SKM-1 (cell line): ENCODE measurements at regions not wholly inside any gene's neighbourhood (a gene's known extent, or its start where the extent isn't known, plus 50 kb on each side); places are given as distances from the start of the nearest gene placed in this dataset.
A peak's percentile ranks its signal among the peaks of the same experiment; 100 is the strongest.
"Not testable (repeated sequence)": the region's sequence is repeated elsewhere in the genome, so short reads cannot be mapped to it uniquely, and the experiment has no call there.

Experiments
- DNase-seq: peaks from one replicate; lab custom pipeline; 2025; ENCODE audit not compliant: unreplicated experiment; lab: John Stamatoyannopoulos, UW

- DNase-seq: no peak
Measured at GRCh38 chr22:33221568-33221967, 163.4 kb upstream of the SYN3 start.

DNA sequence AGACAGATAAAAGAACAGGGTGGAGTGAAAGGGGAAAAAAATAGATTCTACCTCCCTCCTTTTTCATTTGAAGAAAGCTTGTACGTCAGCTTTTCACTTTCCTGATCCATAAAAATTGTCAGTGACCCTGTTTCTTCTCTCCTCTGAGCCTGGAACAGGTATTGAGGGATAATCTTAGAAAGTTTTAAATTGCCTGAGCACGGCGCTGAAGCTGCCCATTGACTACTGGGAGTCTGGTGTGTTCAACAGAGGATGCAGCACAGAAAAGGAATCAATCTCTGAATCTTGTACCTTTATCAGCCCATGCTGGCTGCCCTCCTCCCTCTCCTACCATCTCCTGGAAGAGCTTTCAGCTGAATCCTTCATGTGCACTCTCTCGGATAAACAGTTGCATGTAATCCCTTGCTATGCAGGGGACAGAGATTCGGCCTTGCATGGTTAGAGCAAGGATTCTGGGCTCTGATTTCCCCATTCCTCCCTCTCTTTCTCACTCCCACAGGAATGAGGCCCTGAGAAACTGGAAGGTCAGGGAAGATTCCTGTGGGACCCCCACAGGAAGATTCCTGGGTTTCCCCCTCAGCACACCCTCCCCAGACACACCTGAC is 162.4 kb upstream of the SYN3 start:
- no peak for DNase-seq

DNA sequence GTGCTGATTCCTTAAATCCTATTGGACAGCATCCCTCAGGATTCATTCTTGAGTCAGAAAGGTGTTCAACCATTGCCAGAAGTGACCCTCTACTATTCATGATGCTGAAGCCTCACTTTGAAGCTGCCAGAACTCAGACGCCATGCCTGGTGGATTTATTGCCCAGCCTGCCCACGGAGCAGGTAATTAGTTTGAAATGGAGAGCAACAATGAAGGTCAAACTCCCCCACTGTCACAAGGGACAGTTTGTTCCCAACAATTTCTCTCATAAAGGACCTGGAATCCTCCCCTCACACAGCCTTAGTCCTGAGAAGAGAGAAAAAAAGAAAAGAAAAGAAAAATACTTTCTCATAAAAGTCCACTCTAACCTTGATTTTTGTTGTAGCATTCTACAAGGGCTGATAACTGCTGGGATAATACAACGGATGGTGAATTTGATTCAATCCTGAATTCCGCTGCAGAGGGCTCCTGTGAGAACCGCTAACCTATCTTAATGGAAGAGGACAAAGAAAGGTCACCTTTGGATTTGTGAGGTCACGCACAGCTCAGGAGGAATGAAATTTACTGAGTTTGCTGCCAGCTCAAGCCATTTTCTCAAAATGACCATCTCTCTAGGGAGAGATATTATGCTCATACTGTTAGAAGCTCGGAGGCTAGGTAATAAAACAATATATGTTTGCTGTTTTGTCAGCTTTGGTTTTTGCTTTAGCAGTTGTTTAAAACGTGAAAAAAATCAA is 161.6 kb upstream of the SYN3 start:
- DNase-seq: no peak

DNA sequence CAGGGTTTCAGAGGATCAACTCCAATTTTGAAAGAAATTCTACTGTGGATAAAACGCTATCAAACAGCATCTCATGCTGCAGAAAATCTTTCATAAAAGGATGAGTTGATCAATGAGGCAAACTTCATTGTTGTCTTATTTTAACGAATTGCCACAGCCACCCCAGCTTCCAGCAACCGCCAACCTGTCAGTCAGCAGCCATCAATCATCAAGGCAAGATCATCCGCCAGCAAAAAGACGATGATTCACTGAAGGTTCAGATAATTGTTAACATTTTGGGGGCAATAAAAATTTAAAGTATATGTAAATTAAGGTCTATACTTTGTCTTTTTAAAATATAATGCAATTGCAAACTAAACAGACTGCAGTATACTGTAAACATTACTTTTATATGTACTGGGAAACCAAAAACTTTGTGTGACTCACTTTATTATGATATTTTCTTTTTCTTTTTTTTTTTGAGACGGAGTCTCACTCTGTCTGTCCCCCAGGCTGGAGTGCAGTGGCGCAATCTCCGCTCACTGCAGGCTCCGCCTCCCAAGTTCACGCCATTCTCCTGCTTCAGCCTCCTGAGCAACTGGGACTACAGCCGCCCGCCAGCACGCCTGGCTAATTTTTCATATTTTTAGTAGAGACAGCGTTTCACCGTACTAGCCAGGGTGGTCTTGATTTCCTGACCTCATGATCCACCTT is 155.3 kb upstream of the SYN3 start:
- no peak for DNase-seq

DNA sequence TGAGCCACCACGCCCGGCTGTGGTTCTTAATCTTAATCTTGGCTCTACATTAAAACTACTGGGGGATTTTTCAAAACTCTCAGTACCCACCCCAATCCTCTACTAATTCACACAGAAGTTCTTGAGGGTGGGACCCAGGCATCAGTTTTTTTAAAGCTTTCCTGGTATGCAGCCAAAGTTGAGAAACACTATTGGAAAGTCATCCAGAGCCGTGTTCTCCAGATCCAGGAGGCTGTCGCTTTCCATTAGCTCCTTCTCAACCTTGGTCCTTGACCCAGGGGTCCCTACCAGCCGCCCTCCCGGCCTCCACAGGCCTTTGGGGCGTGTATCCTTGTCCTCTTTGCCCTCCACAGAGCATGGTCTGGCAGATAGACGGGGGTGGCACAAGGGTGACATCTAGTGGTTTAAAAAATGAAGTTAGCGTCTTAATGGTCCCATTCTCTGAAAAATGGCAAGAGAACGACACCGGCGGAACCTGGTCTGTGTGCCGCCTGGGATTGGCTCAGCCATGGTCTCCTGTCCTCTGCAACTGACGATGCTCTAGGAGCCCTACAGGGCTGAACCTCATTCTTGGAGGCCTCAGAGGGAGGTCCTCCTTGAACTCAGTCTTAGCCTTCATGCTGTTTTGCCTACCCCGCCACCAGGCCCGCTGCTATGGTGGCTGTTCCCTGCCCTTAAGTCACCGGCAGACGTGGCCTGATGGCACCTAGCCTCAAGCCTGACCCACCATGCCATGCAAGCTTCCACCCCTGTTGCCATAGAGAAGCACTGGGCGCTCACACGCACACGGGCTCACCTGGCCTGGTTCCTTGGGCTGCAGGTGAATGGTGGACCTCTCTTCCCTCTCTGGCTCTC is 152.0 kb upstream of the SYN3 start:
- DNase-seq: peak; percentile 24

- no peak for DNase-seq
Measured at GRCh38 chr22:33204408-33204807, 146.2 kb upstream of the SYN3 start.

- no peak for DNase-seq
Measured at GRCh38 chr22:33202455-33202854, 144.3 kb upstream of the SYN3 start.

DNA sequence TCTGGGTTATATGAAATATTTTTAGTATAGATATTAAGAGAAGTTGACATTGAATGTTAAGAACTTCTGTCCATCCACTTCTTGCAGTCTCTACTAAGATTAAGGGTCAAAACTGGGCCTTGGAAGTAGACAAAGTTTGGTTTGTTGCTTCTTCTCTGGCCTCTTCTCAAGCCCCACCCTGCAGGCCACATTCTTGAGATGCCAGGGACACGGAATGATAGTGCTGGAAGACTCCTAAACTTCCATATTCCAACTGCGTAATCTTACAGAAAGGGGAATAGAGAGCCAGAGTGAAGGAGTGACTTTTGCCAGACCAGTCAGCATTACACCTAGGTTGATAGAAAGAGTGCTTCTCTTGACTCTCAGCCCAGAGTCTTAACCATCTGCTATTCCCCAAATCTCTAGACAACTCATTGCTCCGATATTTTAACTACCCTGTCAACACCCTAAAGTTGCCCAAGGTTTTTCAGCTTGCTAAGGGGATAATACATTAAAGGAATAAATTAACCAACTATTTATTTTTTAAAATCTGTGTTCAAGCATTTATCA is 136.4 kb upstream of the SYN3 start:
- no peak for DNase-seq

GRCh38 chr22:33192156-33192555 is 134.0 kb upstream of the SYN3 start:
- no peak for DNase-seq

DNA sequence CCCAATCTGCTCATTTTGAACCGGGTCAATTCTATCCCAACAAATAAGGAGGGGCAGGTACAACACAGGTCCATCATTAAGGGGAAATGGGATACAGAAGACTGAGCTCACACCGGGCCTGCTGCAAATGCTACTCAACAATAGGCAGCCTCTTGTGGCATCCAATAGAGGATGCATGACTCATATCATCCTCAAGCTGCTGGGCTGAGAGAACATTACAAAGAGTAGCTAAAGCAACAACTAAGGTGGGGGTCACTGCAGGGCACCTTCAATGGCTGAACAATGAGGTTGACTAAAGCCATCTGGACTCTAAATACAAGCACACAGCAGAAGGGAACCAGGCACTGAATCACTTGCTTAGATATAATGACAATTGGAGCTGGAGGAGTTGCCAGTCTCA is 130.1 kb upstream of the SYN3 start:
- no peak for DNase-seq

DNA sequence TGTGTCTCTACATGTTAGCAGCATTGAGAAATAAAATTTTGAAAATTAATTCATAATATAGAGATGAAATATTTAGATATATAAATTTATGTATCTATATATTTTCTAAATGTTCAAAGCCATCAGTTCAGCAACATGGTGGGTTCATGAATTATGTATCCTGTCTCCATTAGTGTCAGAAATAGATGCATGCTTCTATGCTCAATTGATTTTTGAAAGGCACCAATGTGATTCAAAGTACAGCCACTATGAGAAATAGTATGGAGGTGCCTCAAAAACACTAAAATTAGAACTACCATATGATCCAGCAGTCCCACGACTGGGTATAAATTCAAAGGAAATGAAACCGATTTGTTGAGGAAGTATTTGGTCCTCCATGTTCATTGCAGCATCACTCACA is 128.6 kb upstream of the SYN3 start:
- no peak for DNase-seq

- DNase-seq: no peak
Measured at GRCh38 chr22:33180356-33180755, 122.2 kb upstream of the SYN3 start.

- DNase-seq: no peak
Measured at GRCh38 chr22:33167998-33168790, 110.0 kb upstream of the SYN3 start.

- no peak for DNase-seq
Measured at GRCh38 chr22:33166206-33166605, 108.0 kb upstream of the SYN3 start.

DNA sequence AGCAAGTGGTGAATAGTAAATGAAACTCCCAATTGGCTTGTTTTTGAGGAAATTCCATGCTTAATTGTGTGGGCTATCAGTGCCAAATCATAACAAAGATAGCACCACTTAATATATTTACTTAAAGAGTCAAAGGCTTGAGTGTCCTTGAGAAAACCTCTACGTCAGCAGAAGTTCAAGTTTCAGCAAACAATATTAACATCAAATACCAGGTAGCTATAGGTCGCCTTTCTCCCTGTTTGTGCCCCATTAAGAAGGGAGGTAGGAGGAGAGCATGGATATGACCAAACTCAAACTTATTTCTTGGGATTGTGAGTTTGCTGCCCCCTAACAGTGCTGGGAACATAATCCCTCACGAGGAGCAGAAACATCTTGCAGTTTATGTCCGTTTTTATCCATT is 105.6 kb upstream of the SYN3 start:
- DNase-seq: no peak

GRCh38 chr22:33162196-33162595 is 104.0 kb upstream of the SYN3 start:
- no peak for DNase-seq

GRCh38 chr22:33160525-33160924 is 102.3 kb upstream of the SYN3 start:
- no peak for DNase-seq

GRCh38 chr22:33154967-33155366 is 96.8 kb upstream of the SYN3 start:
- not testable (repeated sequence) for DNase-seq

DNA sequence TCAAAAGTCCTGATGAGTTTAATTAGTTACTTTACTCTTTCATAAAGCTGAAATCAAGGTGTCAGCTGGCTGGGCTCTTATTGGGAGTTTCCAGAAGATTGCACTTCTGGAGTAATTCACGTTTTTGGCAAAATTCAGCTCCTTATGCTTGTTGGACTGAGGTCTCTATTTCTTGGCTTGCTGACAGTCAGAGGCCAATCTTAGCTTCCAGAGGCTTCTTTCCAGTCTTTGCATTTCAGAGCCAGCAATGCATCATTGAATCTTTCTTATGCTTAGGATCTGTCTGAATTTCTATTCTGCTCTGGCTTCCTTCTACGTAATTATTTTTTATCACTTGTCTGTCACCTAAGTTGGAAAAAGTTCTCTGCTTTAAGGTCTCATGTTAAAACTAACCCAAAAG is 91.4 kb upstream of the SYN3 start:
- DNase-seq: no peak

- DNase-seq: no peak
Measured at GRCh38 chr22:33144721-33145120, 86.5 kb upstream of the SYN3 start.
